ENCODE measurements at regions not wholly inside any gene's neighbourhood (a gene's known extent, or its start where the extent isn't known, plus 50 kb on each side); places are given as distances from the start of the nearest gene placed in this dataset.
"Not testable (repeated sequence)": the region's sequence is repeated elsewhere in the genome, so short reads cannot be mapped to it uniquely, and the experiment has no call there.

- not testable (repeated sequence) for DNase-seq, ATAC-seq
These were observed 825.6 kb upstream of the TPTE start for GRCh38 chr21:9695759-9696158.

- not testable (repeated sequence) for DNase-seq, ATAC-seq
These were observed 823.6 kb upstream of the TPTE start for GRCh38 chr21:9697751-9698150.

- not testable (repeated sequence) for DNase-seq, ATAC-seq
These were observed 816.4 kb upstream of the TPTE start for GRCh38 chr21:9705016-9705415.

DNA sequence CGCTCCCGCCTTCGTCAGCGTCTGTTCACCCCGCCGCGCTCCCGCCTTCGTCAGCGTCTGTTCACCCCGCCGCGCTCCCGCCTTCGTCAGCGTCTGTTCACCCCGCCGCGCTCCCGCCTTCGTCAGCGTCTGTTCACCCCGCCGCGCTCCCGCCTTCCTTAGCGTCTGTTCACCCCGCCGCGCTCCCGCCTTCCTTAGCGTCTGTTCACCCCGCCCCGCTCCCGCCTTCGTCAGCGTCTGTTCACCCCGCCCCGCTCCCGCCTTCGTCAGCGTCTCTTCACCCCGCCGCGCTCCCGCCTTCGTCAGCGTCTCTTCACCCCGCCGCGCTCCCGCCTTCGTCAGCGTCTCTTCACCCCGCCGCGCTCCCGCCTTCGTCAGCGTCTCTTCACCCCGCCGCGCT is 815.9 kb upstream of the TPTE start:
- DNase-seq, ATAC-seq: not testable (repeated sequence)

- not testable (repeated sequence) for ATAC-seq, DNase-seq
These were observed 796.8 kb upstream of the TPTE start for GRCh38 chr21:9724542-9724941.

GRCh38 chr21:9727187-9727586 is 794.2 kb upstream of the TPTE start:
- ATAC-seq, DNase-seq: not testable (repeated sequence)

GRCh38 chr21:9728219-9728992 is 793.0 kb upstream of the TPTE start:
- DNase-seq, ATAC-seq: not testable (repeated sequence)

GRCh38 chr21:9730866-9731265 is 790.5 kb upstream of the TPTE start:
- DNase-seq (no peak), ATAC-seq (no peak)

DNA sequence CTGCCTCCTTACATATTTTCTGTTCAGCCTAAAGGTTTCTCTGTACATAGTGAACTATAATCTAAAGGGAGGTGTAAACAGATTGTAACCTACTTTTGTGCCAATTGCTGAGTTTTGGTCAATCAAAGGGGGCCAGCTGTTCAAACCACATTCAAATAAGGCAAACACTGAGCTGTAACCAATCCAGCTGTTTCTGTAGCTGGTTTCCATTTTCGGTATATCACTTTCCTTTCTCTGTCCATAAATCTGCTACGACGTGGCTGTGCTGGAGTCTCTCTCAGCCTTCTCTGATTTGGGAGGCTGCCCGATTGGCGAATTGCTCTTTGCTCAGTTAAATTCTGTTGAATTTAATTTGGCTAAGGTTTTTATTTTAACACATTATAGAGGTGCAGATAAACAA is 790.1 kb upstream of the TPTE start:
- DNase-seq, ATAC-seq: not testable (repeated sequence)

DNA sequence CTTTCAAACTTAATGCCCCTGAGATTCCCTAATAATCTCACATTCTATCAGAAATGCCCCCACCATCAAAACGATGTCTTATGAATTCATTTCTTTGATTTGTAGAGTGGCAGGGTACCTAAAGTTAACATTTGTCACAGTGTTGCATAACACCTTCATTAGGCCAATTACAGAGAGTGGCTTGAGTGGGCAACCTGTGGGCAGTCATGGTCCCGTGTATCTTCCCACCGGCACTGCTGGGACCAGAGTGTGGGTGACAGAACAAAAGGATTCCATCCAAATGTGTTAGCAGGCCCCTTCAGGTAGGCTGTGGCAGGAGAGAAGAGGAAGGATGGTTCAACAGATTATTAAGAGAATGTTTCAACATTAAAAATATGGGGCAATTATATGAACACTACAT is 788.8 kb upstream of the TPTE start:
- not testable (repeated sequence) for ATAC-seq, DNase-seq

DNA sequence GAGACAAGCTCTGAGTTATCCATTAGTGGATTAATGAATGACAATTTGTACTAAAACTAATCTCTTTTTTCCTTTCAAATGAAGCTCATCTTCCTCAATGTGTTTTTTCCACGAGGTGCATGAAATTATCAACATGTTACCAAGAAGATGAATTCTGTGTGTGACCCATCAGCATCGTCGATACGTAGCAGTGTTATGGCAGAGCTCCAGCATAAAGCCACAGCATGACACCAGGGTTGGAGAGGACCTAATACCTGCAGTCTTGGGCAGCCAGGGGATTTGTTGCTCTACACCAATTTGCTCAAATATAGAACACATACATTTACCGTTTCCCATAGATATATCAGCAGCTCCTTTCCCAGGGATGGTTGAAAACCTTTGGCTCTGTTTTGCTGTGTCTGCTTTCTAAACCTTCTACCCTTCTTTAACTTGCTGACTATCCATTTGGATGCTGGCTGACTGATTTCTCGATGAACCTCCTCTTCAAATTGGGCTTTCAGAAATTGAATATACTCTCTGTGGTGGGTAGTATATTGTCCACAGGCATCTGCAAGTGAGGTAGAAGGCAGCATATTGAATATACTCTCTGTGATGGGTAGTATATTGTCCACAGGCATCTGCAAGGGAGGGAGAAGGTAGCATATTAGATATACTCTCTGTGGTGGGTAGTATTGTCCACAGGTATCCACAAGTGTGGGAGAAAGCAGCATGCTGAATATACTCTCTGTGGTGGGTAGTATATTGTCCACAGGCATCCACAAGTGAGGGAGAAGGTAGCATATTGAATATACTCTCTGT is 787.4 kb upstream of the TPTE start:
- ATAC-seq, DNase-seq: not testable (repeated sequence)

GRCh38 chr21:9735421-9735961 is 785.9 kb upstream of the TPTE start:
- ATAC-seq = no peak
- no peak for DNase-seq

DNA sequence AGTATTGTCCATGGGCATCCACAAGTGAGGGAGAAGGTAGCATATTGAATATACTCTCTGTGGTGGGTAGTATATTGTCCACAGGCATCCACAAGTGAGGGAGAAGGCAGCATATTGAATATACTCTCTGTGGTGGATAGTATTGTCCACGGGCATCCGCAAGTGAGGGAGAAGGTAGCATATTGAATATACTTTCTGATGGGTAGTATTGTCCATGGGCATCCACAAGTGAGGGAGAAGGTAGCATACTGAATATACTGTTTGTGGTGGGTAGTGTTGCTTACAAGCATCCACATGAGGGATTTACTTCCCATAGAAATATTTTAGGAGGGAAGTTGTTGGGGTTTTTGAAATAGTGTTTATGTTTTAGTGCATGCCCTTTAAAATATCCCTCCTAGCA is 784.1 kb upstream of the TPTE start:
- not testable (repeated sequence) for DNase-seq, ATAC-seq

GRCh38 chr21:9737871-9738515 is 783.4 kb upstream of the TPTE start:
- not testable (repeated sequence) for DNase-seq, ATAC-seq

- ATAC-seq (no peak), DNase-seq (no peak)
These were observed 782.9 kb upstream of the TPTE start for GRCh38 chr21:9738527-9738926.

- DNase-seq (no peak), ATAC-seq (no peak)
These were observed 782.1 kb upstream of the TPTE start for GRCh38 chr21:9739240-9739639.

DNA sequence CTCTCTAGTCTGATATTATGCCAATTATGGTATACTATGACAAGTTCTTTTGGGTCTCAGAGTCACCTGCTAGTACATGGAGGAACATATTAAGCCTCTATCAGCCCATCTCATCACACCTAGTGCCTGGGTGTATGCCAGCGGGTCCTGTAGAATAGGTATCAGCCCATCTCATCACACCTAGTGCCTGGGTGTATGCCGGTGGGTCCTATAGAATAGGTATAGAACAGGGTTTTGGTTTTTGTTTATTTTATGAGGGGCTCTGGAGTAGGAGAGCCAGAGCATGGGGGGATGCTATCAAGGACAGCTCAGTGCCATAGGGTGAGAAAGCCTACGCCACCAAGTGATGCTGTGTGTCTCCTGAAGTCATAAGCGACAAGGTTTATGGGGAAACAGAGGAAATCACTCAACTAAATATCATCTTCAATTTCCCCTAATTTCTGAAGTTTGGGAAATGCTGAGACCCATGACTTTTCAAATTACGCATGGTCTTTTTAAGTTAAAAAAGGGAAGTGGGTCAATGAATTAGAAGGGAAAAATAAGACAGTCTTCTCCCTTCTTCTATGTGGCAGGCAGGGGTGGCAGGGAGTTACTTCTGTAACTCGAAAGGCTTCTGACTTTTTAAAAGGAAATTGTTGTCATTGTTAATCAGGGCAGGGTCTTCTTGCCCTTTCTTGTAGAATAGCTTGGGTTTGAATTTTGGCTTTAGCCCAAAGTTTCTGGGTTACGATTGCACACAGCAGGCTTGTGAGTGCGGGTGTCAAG is 781.0 kb upstream of the TPTE start:
- not testable (repeated sequence) for DNase-seq, ATAC-seq

DNA sequence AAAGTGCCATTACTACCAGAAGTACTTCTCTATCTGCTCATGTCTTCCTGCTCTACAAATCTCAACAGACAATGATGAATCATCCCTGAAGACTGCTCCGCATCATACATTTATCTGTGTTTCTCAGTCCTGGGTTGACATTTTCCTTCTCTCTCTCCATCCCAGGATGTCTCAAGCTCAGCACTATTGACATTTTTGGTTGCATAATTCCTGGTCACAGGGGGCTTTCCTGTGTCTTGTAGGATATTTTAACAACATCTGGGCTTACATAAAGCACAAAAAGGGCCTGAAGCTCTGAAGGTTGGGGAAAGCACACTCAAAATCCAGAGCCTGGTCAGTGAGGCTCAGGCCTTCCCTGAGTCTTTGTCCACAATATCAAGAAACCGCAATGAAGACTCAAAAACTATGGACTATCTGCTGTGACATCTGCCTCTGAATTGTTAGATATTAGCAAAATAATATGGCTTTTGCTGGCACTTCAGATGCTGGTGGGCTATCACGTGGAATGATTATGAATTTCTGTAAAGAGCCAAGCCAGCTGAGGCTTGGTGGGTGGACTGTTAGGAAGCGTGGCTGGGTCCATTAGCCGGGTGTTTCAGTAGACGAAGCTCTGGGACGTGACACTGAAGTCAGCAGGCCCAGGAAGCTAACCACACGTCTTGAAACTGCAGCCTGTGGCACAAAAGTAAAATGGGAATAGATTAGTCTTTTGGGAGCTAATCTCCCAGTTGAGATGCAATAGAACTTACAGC is 780.2 kb upstream of the TPTE start:
- DNase-seq, ATAC-seq: not testable (repeated sequence)

DNA sequence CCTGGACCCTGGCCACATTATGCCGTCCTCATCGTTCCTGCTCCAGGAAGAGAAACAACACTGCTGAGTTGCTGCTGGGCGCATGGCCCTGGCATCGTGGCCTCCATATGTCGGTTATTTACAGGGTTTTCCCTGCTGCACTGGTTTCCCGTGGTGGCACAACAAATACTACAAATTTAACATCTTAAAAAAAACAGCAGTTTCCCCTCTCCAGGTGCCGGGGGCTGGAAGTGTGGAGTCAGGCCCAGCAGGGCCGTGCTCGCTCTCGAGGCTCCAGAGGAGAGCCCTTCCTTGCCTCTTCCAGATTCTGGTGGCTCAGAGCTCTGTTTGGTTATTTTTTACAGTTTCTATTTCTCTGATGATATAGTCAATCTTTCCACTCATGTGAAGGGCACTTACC is 777.8 kb upstream of the TPTE start:
- not testable (repeated sequence) for DNase-seq, ATAC-seq

GRCh38 chr21:9744166-9744565 is 777.2 kb upstream of the TPTE start:
- not testable (repeated sequence) for ATAC-seq, DNase-seq

- not testable (repeated sequence) for DNase-seq, ATAC-seq
These were observed 776.8 kb upstream of the TPTE start for GRCh38 chr21:9744593-9744992.

Measured in stimulated activated naive CD8-positive, alpha-beta T cell treated with anti-CD3 and anti-CD28 coated beads, Interleukin-15, Interleukin-2, amounts not matched to agents 100 U/mL and 50 U/mL, for 24 hours (primary cell).